Left ventricle myocardium inferior (tissue), 1 donor: ENCODE measurements at regions not wholly inside any gene's neighbourhood (a gene's known extent, or its start where the extent isn't known, plus 50 kb on each side); places are given as distances from the start of the nearest gene placed in this dataset.

Source experiments
- DNase-seq: peaks from one replicate; pipeline ENCODE4 v3.0.0-alpha.2; 2020
- H3K27ac ChIP-seq: fragments of 200-600 bp; replicated peaks from 2 replicates; pipeline ENCODE4 v1.8.0; 2021
- H3K27me3 ChIP-seq: fragments of 200-600 bp; 2 replicates; pipeline ENCODE4 v1.8.0; 2021; ENCODE audit warnings: low read depth
- H3K36me3 ChIP-seq: fragments of 200-600 bp; 2 replicates; pipeline ENCODE4 v1.8.0; 2021
- H3K4me1 ChIP-seq: fragments of 200-600 bp; 2 replicates; pipeline ENCODE4 v1.8.0; 2021
- H3K4me3 ChIP-seq: fragments of 200-600 bp; 2 replicates; pipeline ENCODE4 v1.8.0; 2021; ENCODE audit warnings: mild to moderate bottlenecking, moderate library complexity
- H3K9me3 ChIP-seq: fragments of 200-600 bp; replicated peaks from 2 replicates; pipeline ENCODE4 v1.8.0; 2021
- intact Hi-C: fragments of 100-400 bp; cut with micrococcal nuclease; formaldehyde crosslinking; loops from one replicate; pipeline ENCODE4 v1.11.0; 2022
- TF ChIP-seq, protein P1 (sequence below): fragments of 200-600 bp; IDR thresholded peaks from 2 replicates; pipeline ENCODE4 v1.8.0; 2021; ENCODE audit warnings: antibody characterized with exemption, mild to moderate bottlenecking, borderline replicate concordance
- donor health status: DM: no; HTN: yes; CAD: no; lungs with severe emphysema.

DNA sequence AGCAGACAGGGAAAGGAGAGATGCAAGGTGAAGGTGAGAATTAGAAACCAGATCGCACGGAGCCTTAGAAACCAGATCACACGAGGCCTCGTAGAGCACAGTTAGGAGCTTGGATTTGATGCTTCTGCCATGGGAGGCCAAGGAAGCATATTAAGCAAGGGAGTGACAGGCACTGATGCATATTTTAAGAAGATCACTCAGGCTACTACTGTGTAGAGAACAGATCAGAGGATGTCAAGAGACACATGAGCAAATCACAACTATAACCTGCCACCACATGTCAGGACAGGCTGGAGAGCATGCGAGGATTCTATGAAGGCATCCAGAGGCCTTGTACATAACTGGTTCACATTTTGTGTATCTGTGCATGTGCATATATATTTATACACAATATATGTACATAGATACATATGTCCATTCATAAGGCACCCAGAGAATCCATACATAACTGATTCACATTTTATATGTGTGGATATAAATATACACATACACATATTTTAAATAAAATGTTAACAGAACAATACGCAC lies 99.6 kb upstream of the FHIT start:
- no peak overlapping the region for H3K4me3 ChIP-seq
- no peaks in the 10 kb centered on the region for H3K4me1 ChIP-seq
- no peak overlapping the region for H3K27ac ChIP-seq
- H3K36me3 ChIP-seq, result no peaks in the 10 kb centered on the region
- no peaks in the 10 kb centered on the region for H3K9me3 ChIP-seq
- no peak for DNase-seq
- intact Hi-C loops, result no loop called here
- TF ChIP-seq, protein P1, sequence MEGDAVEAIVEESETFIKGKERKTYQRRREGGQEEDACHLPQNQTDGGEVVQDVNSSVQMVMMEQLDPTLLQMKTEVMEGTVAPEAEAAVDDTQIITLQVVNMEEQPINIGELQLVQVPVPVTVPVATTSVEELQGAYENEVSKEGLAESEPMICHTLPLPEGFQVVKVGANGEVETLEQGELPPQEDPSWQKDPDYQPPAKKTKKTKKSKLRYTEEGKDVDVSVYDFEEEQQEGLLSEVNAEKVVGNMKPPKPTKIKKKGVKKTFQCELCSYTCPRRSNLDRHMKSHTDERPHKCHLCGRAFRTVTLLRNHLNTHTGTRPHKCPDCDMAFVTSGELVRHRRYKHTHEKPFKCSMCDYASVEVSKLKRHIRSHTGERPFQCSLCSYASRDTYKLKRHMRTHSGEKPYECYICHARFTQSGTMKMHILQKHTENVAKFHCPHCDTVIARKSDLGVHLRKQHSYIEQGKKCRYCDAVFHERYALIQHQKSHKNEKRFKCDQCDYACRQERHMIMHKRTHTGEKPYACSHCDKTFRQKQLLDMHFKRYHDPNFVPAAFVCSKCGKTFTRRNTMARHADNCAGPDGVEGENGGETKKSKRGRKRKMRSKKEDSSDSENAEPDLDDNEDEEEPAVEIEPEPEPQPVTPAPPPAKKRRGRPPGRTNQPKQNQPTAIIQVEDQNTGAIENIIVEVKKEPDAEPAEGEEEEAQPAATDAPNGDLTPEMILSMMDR, result no peak
- no peaks in the 10 kb centered on the region for H3K27me3 ChIP-seq

DNA sequence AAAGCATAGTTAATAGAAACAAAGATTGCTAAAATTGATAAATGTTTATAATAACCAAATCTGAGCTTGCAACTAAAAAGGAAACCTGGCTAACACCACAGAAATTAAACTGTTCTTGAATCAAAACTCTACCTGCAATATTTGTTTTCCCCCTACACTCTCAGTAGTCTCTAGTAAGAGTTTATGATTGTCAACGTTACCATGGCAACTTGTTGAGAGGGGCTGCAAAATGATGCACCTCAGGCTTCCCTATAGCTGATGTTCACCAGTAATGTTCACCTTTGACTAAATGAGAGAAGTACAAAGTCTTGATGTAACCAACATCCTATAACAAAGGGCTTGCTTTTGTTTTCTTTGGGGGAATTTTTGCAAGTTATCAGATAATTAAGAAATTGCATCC lies 101.1 kb upstream of the FHIT start:
- intact Hi-C loops, result no loop called here
- no peak overlapping the region for H3K27ac ChIP-seq

DNA sequence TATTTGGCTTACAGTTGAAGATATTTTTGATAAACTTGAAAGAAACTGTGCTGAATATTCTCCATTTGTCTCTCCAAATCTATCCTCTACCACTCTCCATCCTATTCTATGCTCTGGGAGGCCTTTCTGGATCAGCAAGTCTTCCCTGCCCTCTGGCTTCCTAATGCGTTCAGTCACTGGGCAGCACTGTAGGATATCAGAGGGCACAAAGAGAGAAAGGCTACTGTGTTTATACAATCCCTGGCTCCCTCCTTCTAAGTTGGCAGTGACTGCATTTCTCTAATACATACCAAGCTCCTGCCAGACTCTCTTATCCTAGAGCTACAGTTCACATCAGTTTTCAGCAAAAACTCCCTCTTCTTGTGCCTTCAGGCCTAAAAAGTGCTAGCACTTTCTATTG lies 102.1 kb upstream of the FHIT start:
- no peak overlapping the region for H3K4me3 ChIP-seq
- no peaks in the 10 kb centered on the region for H3K27me3 ChIP-seq
- no peak overlapping the region for H3K27ac ChIP-seq
- no peaks in the 10 kb centered on the region for H3K36me3 ChIP-seq
- TF ChIP-seq, protein P1, result no peak
- DNase-seq, result no peak
- H3K4me1 ChIP-seq, result peaks cover 12% of the 10 kb centered on the region
- intact Hi-C loops, result no loop called here
- no peaks in the 10 kb centered on the region for H3K9me3 ChIP-seq

More for the DNA sequence above, 101.1 kb upstream of the FHIT start:
- no peak for DNase-seq
- TF ChIP-seq, protein P1, result no peak
- no peaks in the 10 kb centered on the region for H3K9me3 ChIP-seq
- peaks cover 2% of the 10 kb centered on the region for H3K4me1 ChIP-seq
- no peak overlapping the region for H3K4me3 ChIP-seq
- no peaks in the 10 kb centered on the region for H3K36me3 ChIP-seq
- no peaks in the 10 kb centered on the region for H3K27me3 ChIP-seq

DNA sequence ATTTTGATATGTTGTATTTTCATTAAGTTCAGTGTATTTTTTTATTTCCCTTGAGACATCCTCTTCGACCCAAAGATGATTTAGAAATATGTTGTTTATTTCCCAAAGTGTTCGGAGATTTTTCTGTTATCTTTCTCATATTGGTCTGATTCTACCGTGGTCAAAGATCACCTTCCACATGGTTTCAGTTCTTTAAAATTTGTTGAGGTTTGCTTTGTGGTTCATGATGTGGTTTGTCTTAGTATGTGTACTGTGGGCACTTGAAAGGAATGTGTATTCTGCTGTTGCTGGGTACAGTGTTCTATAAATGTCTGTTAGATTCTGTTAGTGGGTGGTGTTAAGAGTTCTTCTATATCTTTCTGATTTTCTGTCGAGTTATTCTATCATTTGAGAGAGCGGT lies 103.4 kb upstream of the FHIT start:
- Histone ChIP-seq H3K4me3 (no peak overlapping the region), H3K9me3 (no peaks in the 10 kb centered on the region), H3K27me3 (no peaks in the 10 kb centered on the region), H3K27ac (no peak overlapping the region), H3K36me3 (no peaks in the 10 kb centered on the region), H3K4me1 (peaks cover 19% of the 10 kb centered on the region)
- TF ChIP-seq, protein P1, result no peak
- intact Hi-C loops, result no loop called here
- no peak for DNase-seq

DNA sequence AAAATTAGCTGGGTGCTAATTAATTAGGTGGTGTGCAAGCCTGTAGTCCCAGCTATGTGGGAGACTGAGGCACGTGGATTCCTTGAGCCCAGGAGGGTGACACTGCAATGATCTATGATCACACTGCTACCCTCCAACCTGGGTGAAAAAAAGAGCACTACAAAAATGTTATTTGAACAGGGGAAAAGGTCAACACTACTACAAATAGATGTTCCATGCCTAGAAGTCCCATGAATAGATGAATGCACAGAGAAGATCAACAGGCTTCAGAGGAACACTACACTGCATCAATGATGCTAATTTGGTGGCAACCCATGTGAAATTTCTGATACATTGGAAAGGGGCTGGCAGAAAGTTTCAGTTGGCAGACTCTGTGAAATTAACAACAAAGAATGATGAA lies 105.4 kb upstream of the FHIT start:
- H3K4me3 ChIP-seq, result no peak overlapping the region
- H3K27ac ChIP-seq, result no peak overlapping the region
- intact Hi-C loops, result no loop called here
- peaks cover 19% of the 10 kb centered on the region for H3K4me1 ChIP-seq
- no peaks in the 10 kb centered on the region for H3K36me3 ChIP-seq
- H3K27me3 ChIP-seq, result no peaks in the 10 kb centered on the region
- no peak for DNase-seq
- TF ChIP-seq, protein P1, result no peak
- no peaks in the 10 kb centered on the region for H3K9me3 ChIP-seq
